ENCODE measurements at regions not wholly inside any gene's neighbourhood (a gene's known extent, or its start where the extent isn't known, plus 50 kb on each side); places are given as distances from the start of the nearest gene placed in this dataset.

GRCh38 chr13:44117351-44117750 is 237.6 kb downstream of the LACC1 start:
- in situ Hi-C loops (cut with HindIII; ENCODE audit: low sequenced_read_pairs): no loop called here

- in situ Hi-C loops (cut with HindIII; ENCODE audit: low sequenced_read_pairs): no loop called here
Observed at GRCh38 chr13:44117816-44118215, 238.1 kb downstream of the LACC1 start.

- in situ Hi-C loops (cut with HindIII; ENCODE audit: low sequenced_read_pairs): no loop called here
Observed at GRCh38 chr13:44118881-44119280, 239.2 kb downstream of the LACC1 start.

GRCh38 chr13:44120043-44120442 is 240.3 kb downstream of the LACC1 start:
- in situ Hi-C loops (cut with HindIII; ENCODE audit: low sequenced_read_pairs): no loop called here

GRCh38 chr13:44120849-44121755 is 241.4 kb downstream of the LACC1 start:
- in situ Hi-C loops (cut with HindIII; ENCODE audit: low sequenced_read_pairs): no loop called here

- in situ Hi-C loops (cut with HindIII; ENCODE audit: low sequenced_read_pairs): no loop called here
Observed at GRCh38 chr13:44124352-44124751, 244.6 kb downstream of the LACC1 start.

GRCh38 chr13:44125943-44126469 is 246.3 kb downstream of the LACC1 start:
- in situ Hi-C loops (cut with HindIII; ENCODE audit: low sequenced_read_pairs): no loop called here

GRCh38 chr13:44128552-44129001 is 245.0 kb upstream of the SERP2 start:
- in situ Hi-C loops (cut with HindIII; ENCODE audit: low sequenced_read_pairs): no loop called here

- in situ Hi-C loops (cut with HindIII; ENCODE audit: low sequenced_read_pairs): no loop called here
Observed at GRCh38 chr13:44129418-44129817, 244.2 kb upstream of the SERP2 start.

- in situ Hi-C loops (cut with HindIII; ENCODE audit: low sequenced_read_pairs): loop anchor here (5.0 kb wide), 1 partner anchor 99 kb away; no protein-coding TSS in a partner anchor
Observed at GRCh38 chr13:44131069-44131614, 242.5 kb upstream of the SERP2 start.

- in situ Hi-C loops (cut with HindIII; ENCODE audit: low sequenced_read_pairs): loop anchor here (5.0 kb wide), 1 partner anchor 100 kb away; no protein-coding TSS in a partner anchor
Observed at GRCh38 chr13:44132710-44133109, 240.9 kb upstream of the SERP2 start.

GRCh38 chr13:44133626-44134025 is 240.0 kb upstream of the SERP2 start:
- in situ Hi-C loops (cut with HindIII; ENCODE audit: low sequenced_read_pairs): loop anchor here (5.0 kb wide), 1 partner anchor 101 kb away; no protein-coding TSS in a partner anchor

GRCh38 chr13:44135566-44135965 is 238.1 kb upstream of the SERP2 start:
- in situ Hi-C loops (cut with HindIII; ENCODE audit: low sequenced_read_pairs): no loop called here

- in situ Hi-C loops (cut with HindIII; ENCODE audit: low sequenced_read_pairs): no loop called here
Observed at GRCh38 chr13:44136696-44137268, 236.8 kb upstream of the SERP2 start.

- in situ Hi-C loops (cut with HindIII; ENCODE audit: low sequenced_read_pairs): no loop called here
Observed at GRCh38 chr13:44137466-44137865, 236.2 kb upstream of the SERP2 start.

- in situ Hi-C loops (cut with HindIII; ENCODE audit: low sequenced_read_pairs): no loop called here
Observed at GRCh38 chr13:44140146-44140545, 233.5 kb upstream of the SERP2 start.

- in situ Hi-C loops (cut with HindIII; ENCODE audit: low sequenced_read_pairs): no loop called here
Observed at GRCh38 chr13:44140888-44141724, 232.5 kb upstream of the SERP2 start.

GRCh38 chr13:44141725-44142539 is 231.7 kb upstream of the SERP2 start:
- in situ Hi-C loops (cut with HindIII; ENCODE audit: low sequenced_read_pairs): no loop called here

- in situ Hi-C loops (cut with HindIII; ENCODE audit: low sequenced_read_pairs): no loop called here
Observed at GRCh38 chr13:44142540-44142867, 231.1 kb upstream of the SERP2 start.

All from endothelial cell of hepatic sinusoid (primary cell).